Neural crest cell (in vitro differentiated cells): ENCODE measurements at regions not wholly inside any gene's neighbourhood (a gene's known extent, or its start where the extent isn't known, plus 50 kb on each side); places are given as distances from the start of the nearest gene placed in this dataset.
"Not testable (repeated sequence)": the region's sequence is repeated elsewhere in the genome, so short reads cannot be mapped to it uniquely, and the experiment has no call there.

Experiments used
- DNase-seq: peaks from one replicate; pipeline ENCODE4 v3.0.0; 2021; ENCODE audit warnings: low read depth, mixed read lengths, low spot score
- H3K27ac Mint-ChIP-seq: one replicate; pipeline ENCODE4 v1.8.0; 2021; ENCODE audit warnings: mild to moderate bottlenecking, mixed read lengths; ENCODE audit not compliant: unreplicated experiment
- H3K27me3 Mint-ChIP-seq: 2 replicates; pipeline ENCODE4 v1.8.0; 2021; ENCODE audit warnings: low read depth, mild to moderate bottlenecking, mixed read lengths
- H3K36me3 Mint-ChIP-seq: 2 replicates; pipeline ENCODE4 v1.8.0; 2021; ENCODE audit warnings: low read depth, mild to moderate bottlenecking, mixed read lengths
- H3K4me1 Mint-ChIP-seq: 2 replicates; pipeline ENCODE4 v1.8.0; 2021; ENCODE audit warnings: mixed read lengths
- H3K4me3 Mint-ChIP-seq: one replicate; pipeline ENCODE4 v1.8.0; 2021; ENCODE audit warnings: mild to moderate bottlenecking, mixed read lengths
- H3K9me3 Mint-ChIP-seq: 2 replicates; pipeline ENCODE4 v1.8.0; 2021; ENCODE audit warnings: mixed read lengths
- TF ChIP-seq, protein P1 (sequence below): fragments of 200-600 bp; sonication (generic); conservative IDR thresholded peaks from 2 replicates; pipeline ENCODE4 v1.5.0; 2021; ENCODE audit warnings: antibody characterized with exemption, mild to moderate bottlenecking

DNA sequence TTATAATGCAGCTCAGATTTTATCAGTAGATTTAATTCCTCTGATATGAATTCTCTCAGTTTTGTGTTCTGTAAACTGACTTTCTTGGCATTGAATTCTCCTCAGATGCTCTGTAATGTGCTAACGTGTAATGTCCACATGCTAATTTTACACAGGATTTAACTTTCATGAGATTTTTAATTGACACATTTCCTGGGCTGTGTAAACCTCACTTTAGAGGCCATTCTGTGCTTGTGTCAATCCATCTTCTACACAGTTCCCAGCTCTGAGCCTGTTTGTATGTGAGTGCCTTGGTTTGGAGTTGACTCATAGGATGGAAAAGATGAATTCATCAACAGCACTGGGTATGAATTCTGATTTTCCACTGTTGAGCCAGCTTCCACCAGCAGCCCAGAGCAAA lies 476.7 kb upstream of the GCFC2 start:
- Mint-ChIP-seq H3K9me3 (no peaks in the 10 kb centered on the region), H3K27me3 (no peaks in the 10 kb centered on the region), H3K27ac (no peak overlapping the region), H3K4me1 (no peaks in the 10 kb centered on the region), H3K4me3 (no peak overlapping the region), H3K36me3 (no peaks in the 10 kb centered on the region)
- no peak for DNase-seq
- TF ChIP-seq, protein P1, sequence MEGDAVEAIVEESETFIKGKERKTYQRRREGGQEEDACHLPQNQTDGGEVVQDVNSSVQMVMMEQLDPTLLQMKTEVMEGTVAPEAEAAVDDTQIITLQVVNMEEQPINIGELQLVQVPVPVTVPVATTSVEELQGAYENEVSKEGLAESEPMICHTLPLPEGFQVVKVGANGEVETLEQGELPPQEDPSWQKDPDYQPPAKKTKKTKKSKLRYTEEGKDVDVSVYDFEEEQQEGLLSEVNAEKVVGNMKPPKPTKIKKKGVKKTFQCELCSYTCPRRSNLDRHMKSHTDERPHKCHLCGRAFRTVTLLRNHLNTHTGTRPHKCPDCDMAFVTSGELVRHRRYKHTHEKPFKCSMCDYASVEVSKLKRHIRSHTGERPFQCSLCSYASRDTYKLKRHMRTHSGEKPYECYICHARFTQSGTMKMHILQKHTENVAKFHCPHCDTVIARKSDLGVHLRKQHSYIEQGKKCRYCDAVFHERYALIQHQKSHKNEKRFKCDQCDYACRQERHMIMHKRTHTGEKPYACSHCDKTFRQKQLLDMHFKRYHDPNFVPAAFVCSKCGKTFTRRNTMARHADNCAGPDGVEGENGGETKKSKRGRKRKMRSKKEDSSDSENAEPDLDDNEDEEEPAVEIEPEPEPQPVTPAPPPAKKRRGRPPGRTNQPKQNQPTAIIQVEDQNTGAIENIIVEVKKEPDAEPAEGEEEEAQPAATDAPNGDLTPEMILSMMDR: no peak

DNA sequence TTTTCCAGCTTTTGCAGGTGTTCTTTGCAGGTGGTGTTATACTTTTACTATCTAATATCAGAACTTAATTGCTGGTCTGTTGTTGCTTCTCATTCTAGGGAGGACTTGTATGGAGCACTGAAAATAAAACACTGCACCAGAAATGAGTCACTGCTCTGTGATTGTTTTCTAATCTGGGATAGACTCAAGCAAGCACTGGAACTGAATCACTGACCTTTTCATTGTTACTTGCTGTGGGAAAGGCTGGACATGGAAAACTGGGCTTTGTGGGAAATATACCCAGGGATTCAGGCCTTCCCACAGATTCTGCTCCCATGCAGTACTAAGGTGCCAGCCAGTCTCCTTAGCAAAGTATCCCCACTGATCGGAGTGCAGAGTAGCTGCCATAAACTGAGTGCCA lies 470.0 kb upstream of the GCFC2 start:
- Mint-ChIP-seq H3K27ac (peak overlapping the region; percentile 27), H3K27me3 (no peaks in the 10 kb centered on the region), H3K4me1 (no peaks in the 10 kb centered on the region), H3K36me3 (peaks cover 20% of the 10 kb centered on the region), H3K9me3 (peaks cover 18% of the 10 kb centered on the region), H3K4me3 (no peak overlapping the region)
- no peak for DNase-seq
- TF ChIP-seq, protein P1: no peak

DNA sequence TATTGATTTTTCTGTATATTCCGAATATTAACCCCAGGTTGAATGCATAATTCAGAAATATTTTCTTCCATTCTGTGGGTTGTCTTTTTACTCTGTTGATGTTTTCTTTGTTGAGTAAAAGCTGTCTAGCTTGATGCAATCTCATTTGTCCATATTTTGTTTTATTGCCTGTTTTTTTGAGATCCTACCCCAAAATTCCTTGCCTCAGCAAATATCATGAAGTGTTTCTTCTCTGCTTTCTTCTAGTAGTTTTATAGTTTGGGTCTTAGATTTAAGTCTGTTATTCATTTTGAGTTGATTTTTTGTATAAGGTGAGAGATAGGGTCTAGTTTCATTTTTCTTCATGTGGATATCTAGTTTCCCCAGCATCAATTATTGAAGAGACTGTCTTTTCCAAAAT lies 467.9 kb upstream of the GCFC2 start:
- no peaks in the 10 kb centered on the region for H3K4me1 Mint-ChIP-seq
- H3K27ac Mint-ChIP-seq: no peak overlapping the region
- H3K27me3 Mint-ChIP-seq: no peaks in the 10 kb centered on the region
- peaks cover 27% of the 10 kb centered on the region for H3K9me3 Mint-ChIP-seq
- no peak for DNase-seq
- H3K4me3 Mint-ChIP-seq: no peak overlapping the region
- TF ChIP-seq, protein P1: no peak
- H3K36me3 Mint-ChIP-seq: peaks cover 30% of the 10 kb centered on the region

DNA sequence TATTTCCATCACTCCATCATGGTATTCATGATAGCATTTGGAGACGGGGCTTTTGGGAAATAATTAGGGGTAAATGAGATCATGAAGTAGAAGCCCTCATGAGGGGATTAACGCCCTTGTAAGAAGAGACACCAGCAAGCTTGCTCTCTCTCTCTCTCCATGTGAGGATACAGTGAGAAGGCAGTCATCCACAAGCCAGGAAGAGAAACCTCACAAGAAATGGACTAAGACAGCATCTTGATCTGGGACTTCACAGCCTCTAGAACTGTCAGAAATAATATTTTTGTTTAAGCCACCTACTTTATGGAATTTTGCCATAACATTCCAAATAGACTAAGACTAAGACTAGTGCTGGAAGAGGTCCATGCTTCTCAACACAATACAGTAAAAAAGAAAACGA lies 464.6 kb upstream of the GCFC2 start:
- Mint-ChIP-seq H3K4me1 (peaks cover 3% of the 10 kb centered on the region), H3K36me3 (peaks cover 40% of the 10 kb centered on the region), H3K27me3 (no peaks in the 10 kb centered on the region), H3K9me3 (peaks cover 40% of the 10 kb centered on the region), H3K27ac (no peak overlapping the region), H3K4me3 (no peak overlapping the region)
- TF ChIP-seq, protein P1: no peak
- no peak for DNase-seq

DNA sequence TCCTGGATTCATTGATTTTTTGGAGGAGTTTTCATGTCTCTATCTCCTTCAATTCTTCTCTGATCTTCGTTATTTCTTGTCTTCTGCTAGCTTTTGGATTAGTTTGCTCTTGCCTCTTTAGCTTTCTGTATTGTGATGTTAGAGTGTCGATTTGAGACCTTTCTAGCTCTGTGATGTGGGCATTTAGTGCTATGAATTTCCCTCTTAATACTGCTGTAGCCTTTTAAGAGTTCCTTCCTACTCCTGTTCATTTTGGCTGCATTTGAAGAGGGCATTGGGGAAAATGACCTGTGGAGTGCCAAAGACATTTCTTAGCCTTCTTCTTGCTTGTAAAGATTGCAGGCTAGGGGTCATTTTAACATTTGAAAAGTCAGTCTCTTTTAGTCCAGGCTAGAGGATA lies 463.8 kb upstream of the GCFC2 start:
- Mint-ChIP-seq H3K27ac (no peak overlapping the region), H3K4me1 (peaks cover 3% of the 10 kb centered on the region), H3K9me3 (peaks cover 40% of the 10 kb centered on the region), H3K36me3 (peaks cover 40% of the 10 kb centered on the region), H3K27me3 (no peaks in the 10 kb centered on the region), H3K4me3 (no peak overlapping the region)
- DNase-seq: no peak
- TF ChIP-seq, protein P1: no peak

DNA sequence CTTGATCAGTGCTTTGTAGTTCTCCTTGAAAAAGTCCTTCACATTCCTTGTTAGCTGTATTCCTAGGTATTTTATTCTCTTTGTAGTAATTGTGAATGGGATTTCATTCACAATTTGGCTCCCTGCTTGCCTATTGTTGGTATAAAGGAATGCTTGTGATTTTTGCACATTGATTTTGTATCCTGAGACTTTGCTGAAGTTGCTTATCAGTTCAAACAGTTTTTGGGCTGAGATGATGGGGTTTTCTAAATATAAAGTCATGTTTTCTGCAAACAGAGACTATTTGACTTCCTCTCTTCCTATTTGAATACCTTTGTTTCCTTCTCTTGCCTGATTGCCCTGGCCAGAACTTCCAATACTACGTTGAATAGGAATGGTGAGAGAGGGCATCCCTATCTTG lies 462.5 kb upstream of the GCFC2 start:
- H3K27ac Mint-ChIP-seq, H3K4me3 Mint-ChIP-seq, DNase-seq, H3K4me1 Mint-ChIP-seq, H3K27me3 Mint-ChIP-seq: not testable (repeated sequence)
- peaks cover 31% of the 10 kb centered on the region for H3K9me3 Mint-ChIP-seq
- H3K36me3 Mint-ChIP-seq: peaks cover 30% of the 10 kb centered on the region

DNA sequence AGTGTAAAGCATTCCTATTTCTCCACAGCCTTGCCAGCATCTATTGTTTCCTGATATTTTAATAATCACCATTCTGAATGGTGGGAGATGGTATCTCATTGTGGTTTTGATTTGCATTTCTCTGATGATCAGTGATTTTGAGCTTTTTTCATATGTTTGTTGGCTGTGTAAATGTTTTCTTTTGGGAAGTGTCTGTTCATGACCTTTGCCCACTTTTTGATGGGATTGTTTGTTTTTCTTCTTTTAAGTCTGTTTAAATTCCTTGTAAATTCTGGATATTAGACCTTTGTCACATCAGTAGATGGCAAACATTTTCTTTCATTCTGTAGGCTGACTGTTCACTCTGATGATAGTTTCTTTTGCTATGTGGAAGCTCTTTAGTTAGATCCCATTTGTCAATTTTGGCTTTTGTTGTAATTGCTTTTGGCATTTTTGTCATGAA lies 461.5 kb upstream of the GCFC2 start:
- not testable (repeated sequence) for H3K4me1 Mint-ChIP-seq, DNase-seq, H3K27ac Mint-ChIP-seq, H3K4me3 Mint-ChIP-seq, H3K27me3 Mint-ChIP-seq
- peaks cover 27% of the 10 kb centered on the region for H3K9me3 Mint-ChIP-seq
- H3K36me3 Mint-ChIP-seq: peaks cover 26% of the 10 kb centered on the region
